GM12864 (cell line): ENCODE measurements at regions not wholly inside any gene's neighbourhood (a gene's known extent, or its start where the extent isn't known, plus 50 kb on each side); places are given as distances from the start of the nearest gene placed in this dataset.

Experiments
- DNase-seq: peaks from one replicate; pipeline ENCODE4 v3.0.0-alpha.2; 2011; ENCODE audit warnings: low read depth
- H3K4me3 ChIP-seq: 2 replicates; pipeline ENCODE4 v1.5.1; 2011; ENCODE audit warnings: mild to moderate bottlenecking, low read depth, low read length, control low read depth
- TF ChIP-seq, protein P1 (sequence below): IDR thresholded peaks from 2 replicates; pipeline ENCODE4 v1.5.1; 2011; ENCODE audit warnings: low read depth, mild to moderate bottlenecking, moderate library complexity, low read length, control low read depth, inconsistent platforms; ENCODE audit errors: missing control alignments

DNA sequence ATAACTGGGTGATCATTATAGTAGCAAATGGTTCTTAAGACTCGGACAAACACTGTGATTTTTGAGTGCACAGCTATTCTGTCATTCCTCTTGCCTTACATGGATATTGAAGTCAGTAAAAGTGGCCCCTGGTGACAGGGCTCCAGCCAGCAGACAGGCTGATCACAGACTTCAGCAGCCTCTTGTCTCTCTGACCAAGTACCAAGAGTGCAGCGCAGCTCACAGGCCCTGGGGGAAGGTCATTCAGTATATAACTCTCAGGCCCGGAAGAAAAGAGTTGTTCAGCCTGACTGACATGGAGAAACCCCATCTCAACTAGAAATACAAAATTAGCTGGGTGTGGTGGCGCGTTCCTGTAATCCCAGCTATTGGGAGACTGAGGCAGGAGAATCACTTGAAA, 202.6 kb downstream of the HRH4 start:
- TF ChIP-seq, protein P1, sequence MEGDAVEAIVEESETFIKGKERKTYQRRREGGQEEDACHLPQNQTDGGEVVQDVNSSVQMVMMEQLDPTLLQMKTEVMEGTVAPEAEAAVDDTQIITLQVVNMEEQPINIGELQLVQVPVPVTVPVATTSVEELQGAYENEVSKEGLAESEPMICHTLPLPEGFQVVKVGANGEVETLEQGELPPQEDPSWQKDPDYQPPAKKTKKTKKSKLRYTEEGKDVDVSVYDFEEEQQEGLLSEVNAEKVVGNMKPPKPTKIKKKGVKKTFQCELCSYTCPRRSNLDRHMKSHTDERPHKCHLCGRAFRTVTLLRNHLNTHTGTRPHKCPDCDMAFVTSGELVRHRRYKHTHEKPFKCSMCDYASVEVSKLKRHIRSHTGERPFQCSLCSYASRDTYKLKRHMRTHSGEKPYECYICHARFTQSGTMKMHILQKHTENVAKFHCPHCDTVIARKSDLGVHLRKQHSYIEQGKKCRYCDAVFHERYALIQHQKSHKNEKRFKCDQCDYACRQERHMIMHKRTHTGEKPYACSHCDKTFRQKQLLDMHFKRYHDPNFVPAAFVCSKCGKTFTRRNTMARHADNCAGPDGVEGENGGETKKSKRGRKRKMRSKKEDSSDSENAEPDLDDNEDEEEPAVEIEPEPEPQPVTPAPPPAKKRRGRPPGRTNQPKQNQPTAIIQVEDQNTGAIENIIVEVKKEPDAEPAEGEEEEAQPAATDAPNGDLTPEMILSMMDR: no peak
- DNase-seq: no peak
- no peak overlapping the region for H3K4me3 ChIP-seq

DNA sequence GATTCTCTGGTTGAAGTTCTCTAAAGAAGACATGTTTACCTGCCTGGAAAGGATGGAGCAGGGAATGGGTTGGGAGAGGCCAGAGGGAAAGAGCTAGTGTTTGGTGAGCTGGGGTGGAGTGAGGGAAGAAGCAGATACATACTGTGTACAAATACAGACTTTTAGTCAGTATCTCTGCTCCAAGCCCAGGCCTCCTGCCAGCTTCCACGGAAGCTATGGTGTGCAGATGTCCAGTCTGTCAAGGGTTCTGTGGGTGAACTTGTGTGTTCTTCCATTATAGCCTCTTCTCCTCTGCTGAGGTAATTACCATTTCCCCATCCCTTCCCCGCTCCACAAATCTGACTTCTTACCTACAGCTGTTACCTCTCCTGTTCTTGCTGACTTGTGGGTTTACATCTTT, 208.6 kb downstream of the HRH4 start:
- TF ChIP-seq, protein P1: no peak
- H3K4me3 ChIP-seq: no peak overlapping the region
- DNase-seq: no peak

DNA sequence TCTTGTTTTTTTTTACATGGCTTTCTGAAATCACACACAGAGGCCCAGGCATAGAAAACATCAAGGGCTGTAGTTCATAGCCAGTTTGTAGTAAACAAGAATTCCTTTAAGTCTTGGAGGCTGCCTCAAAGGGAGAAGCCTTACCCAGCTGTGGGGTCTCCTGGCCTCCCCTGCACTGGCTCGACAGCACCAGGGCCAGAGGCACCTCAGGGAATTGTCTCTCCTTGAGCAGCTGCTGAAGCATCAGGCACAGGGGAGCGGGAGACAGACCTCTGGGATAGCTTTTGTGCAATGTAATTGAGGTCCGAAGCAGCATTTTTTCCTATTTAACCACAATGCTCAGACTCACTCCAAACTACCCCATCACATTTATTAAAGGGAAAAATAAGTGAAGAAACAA, 209.1 kb downstream of the HRH4 start:
- TF ChIP-seq, protein P1: no peak
- no peak overlapping the region for H3K4me3 ChIP-seq
- no peak for DNase-seq

DNA sequence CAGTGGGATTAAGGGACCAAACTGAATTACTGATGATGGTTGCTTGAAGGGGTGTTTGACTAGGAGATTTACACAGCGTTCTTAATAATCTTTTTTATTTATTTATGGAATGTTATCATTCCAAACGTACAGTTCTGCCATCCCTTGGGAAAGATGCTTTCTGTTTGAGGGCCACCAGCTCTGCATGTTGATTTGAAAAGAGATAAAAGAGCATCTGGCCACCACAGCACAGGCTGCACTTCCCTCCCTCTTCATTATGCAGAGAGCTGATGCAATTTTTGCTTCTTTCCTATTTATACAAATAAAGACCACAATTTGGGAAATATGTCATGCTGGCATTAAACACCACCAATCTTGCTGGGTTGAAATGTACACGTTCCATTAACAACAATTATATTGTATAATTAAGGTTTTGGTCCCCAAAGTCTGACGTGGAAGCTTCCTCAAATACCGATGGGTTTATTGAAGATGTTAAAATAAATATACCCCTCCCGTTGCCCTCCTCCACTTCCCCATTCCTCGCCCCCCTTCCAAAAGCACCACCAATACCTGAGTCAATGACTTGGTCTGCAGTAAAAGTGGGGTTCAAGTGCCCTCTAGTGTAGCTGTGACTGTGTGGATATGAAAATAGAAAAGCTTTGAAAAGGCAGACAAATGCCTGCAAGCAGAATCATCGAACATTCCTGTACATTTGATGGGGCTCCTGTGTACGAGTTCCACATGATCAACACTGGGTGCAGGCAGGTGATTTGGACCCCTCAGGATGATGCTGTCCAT, 211.9 kb downstream of the HRH4 start:
- TF ChIP-seq, protein P1: no peak
- DNase-seq: no peak

DNA sequence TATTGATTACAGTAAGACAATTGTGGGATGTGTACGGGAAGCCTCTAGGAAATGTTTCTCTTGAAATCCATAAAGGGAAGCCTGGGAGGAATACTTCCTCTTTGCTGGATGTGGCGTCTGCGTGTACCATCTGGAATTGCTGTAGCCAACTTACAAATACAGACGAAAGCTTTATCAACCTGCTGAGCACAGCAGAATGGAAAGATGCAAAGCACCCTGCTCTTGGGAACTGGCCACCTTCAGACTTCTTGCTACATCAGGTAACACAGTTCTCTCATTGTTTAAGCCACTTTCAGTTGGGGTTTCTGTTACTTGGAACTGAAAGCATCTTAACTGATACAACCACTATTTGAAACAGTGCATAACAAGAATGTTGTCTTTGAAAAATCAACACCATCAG, 213.8 kb downstream of the HRH4 start:
- TF ChIP-seq, protein P1: no peak
- no peak for DNase-seq
- no peak overlapping the region for H3K4me3 ChIP-seq

More for the DNA sequence above, 211.9 kb downstream of the HRH4 start:
- H3K4me3 ChIP-seq: no peak overlapping the region

DNA sequence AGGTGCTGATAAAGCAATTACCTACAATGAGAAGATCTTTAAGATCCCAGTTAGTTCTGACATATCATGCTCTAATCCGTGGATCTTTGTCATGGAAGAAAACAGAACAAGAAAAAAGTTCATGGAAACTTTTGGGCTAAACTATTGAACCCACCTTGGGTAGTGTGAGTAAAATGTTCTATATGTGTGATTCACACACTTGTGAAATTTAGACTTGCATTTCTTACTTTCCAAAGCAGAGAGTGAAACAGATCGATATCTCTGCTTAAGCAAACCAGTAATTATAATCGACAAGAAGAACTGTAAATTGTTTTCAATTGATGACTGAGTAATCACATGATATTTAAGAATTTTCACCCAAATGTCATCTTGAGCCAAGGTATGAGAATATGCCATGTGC, 214.2 kb downstream of the HRH4 start:
- no peak for DNase-seq
- TF ChIP-seq, protein P1: no peak

DNA sequence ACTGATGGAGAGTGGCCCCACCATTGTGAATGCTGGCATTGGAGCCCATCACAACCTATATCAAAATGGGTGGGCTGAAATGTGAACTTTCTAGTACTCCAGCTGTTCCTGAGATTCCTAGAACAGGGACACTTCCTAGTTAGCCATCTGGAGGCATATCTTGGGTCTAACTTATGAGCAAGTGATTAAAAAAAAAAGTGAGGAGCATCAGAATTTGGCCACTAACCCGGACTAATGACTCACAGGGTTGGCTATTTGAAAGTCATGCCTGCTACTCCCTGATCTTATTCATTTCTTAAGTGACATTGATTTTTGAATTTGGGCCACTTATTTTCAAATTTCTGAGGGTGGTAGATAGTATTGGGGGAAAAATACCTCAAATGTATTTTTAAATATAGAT, 216.6 kb downstream of the HRH4 start:
- no peak overlapping the region for H3K4me3 ChIP-seq
- TF ChIP-seq, protein P1: no peak
- no peak for DNase-seq

More for the DNA sequence above, 214.2 kb downstream of the HRH4 start:
- H3K4me3 ChIP-seq: no peak overlapping the region
